ENCODE measurements at regions not wholly inside any gene's neighbourhood (a gene's known extent, or its start where the extent isn't known, plus 50 kb on each side); places are given as distances from the start of the nearest gene placed in this dataset.

DNA sequence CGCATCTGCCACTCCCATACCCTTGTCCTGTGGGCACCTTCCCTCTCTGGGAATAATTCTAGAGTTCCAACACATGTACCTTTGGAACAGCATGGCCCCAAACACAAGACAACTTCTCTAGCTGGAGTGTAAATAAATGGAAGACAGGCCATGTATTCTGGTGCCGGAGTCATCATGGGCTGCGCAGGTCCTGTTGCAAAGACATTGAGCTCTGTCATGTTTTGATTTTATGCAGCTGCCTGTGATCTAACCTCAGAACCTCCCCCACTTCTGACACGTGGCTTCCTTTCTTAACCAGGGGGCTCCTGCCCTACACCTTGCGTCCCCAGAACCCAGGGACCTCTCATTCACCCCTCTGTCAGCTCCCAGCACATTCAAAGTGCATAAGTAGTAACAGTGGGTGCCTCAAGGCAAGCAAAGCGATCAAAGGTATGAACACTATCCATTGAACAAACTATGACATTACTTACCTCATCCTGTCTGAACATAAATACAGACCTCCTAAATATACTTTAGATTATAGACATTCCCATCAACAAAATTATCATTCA, 219.9 kb downstream of the FGFR2 start:
- Histone ChIP-seq H3K36me3 (replicated peaks in 1 of 2; ENCODE audit: control insufficient read depth in 1 of 2, insufficient read depth in 2 of 2, low read length in 1 of 2) (no peaks in the 10 kb centered on the region), H3K79me2 (ENCODE audit: insufficient read depth) (no peaks in the 10 kb centered on the region), H4K20me1 (ENCODE audit: insufficient read depth) (no peaks in the 10 kb centered on the region), H3K9ac (no peak overlapping the region), H3K9me2 (no peaks in the 10 kb centered on the region), H3K4me3 (ENCODE audit: low read depth in 2 of 2, low read length in 1 of 2) (no peak overlapping the region), H3F3A (replicated peaks; ENCODE audit: insufficient read depth) (no peaks in the 10 kb centered on the region), H3K27ac (ENCODE audit: low read depth in 2 of 2, low read length in 1 of 2) (no peak overlapping the region), H3K4me2 (no peak overlapping the region), H3K9me3 (no peaks in the 10 kb centered on the region), H2AFZ (ENCODE audit: low read depth) (no peak overlapping the region), H3K27me3 (ENCODE audit: insufficient read depth) (no peaks in the 10 kb centered on the region), H3K4me1 (ENCODE audit: control insufficient read depth in 1 of 2, insufficient read depth in 2 of 2, low read depth in 1 of 2, low read length in 1 of 2) (peaks cover 0 to 10% of the 10 kb centered on the region in 2 experiments; a peak in 2 of 4 replicates)
- ChIA-PET POLR2A (no interaction called here), CTCF (no interaction called here)
- TF ChIP-seq TCF12 (IDR thresholded peaks at IDR 0.05), result no peak
- no peak for TF ChIP-seq YY1 (IDR thresholded peaks at IDR 0.05; ENCODE audit: low read depth)
- TF ChIP-seq GATA2 (CRISPR knock-in tag; IDR thresholded peaks at IDR 0.05), result no peak
- no peak for TF ChIP-seq IRF3 (IDR thresholded peaks at IDR 0.05; ENCODE audit: low read depth, low read length)
- no peak for TF ChIP-seq FOSL2 (IDR thresholded peaks at IDR 0.05; ENCODE audit: borderline replicate concordance, low read depth)
- no peak for TF ChIP-seq EZH2phosphoT487 (IDR thresholded peaks at IDR 0.05; ENCODE audit: borderline replicate concordance, low read depth)
- no peak for TF ChIP-seq RXRA (IDR thresholded peaks at IDR 0.05; ENCODE audit: borderline replicate concordance, low read depth)
- TF ChIP-seq RFX5 (IDR thresholded peaks at IDR 0.05; ENCODE audit: low read length), result no peak
- TF ChIP-seq TEAD4 (IDR thresholded peaks at IDR 0.05; ENCODE audit: borderline replicate concordance, insufficient read depth), result no peak
- TF ChIP-seq SIN3A (IDR thresholded peaks at IDR 0.05; ENCODE audit: borderline replicate concordance, low read depth, low read length), result no peak
- no peak for TF ChIP-seq RCOR1 (IDR thresholded peaks at IDR 0.05; ENCODE audit: low read length)
- TF ChIP-seq, protein P1, sequence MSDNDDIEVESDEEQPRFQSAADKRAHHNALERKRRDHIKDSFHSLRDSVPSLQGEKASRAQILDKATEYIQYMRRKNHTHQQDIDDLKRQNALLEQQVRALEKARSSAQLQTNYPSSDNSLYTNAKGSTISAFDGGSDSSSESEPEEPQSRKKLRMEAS (IDR thresholded peaks at IDR 0.05; ENCODE audit: low read depth), result no peak
- no peak for TF ChIP-seq NRF1 (IDR thresholded peaks at IDR 0.05; ENCODE audit: low read depth, low read length)
- no peak for TF ChIP-seq POLR2AphosphoS5 (IDR thresholded peaks at IDR 0.05; ENCODE audit: low read depth, low read length)
- no peak for TF ChIP-seq ELF1 (IDR thresholded peaks at IDR 0.05)
- no peak for TF ChIP-seq GABPA (IDR thresholded peaks at IDR 0.05; ENCODE audit: low read depth)
- WGBS (ENCODE audit: low lambda C conversion rate), result 39% methylated on average over 6 of the region's 6 CpGs
- peak; percentile 28 for DNase-seq

DNA sequence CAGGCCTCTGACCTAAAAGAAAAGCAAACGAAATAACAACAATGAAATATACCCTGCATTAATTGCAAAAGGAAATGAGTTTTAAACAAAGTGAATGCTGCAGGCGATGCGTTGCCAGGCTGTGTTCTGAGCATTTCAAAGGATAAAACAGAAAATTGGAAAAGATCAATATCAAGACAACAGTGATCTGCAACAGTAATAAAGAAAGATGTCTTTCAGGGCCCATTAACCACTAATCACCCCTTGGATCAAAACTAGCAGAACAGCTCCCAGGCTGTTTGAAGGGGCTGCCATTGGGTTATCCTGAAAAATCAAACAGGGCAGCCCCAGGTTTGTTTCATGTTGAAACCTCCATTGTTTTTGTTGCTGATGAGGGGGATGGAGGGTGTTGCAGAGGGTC, 219.2 kb downstream of the FGFR2 start:
- POLR2A ChIA-PET, result no interaction called here
- Histone ChIP-seq H3F3A (replicated peaks; ENCODE audit: insufficient read depth) (no peaks in the 10 kb centered on the region), H3K4me1 (ENCODE audit: control insufficient read depth in 1 of 2, insufficient read depth in 2 of 2, low read depth in 1 of 2, low read length in 1 of 2) (peaks cover 0 to 10% of the 10 kb centered on the region in 2 experiments; a peak in 2 of 4 replicates), H3K4me2 (no peak overlapping the region), H3K9me3 (no peaks in the 10 kb centered on the region), H3K4me3 (ENCODE audit: low read depth in 2 of 2, low read length in 1 of 2) (no peak overlapping the region), H2AFZ (ENCODE audit: low read depth) (no peak overlapping the region), H3K9ac (no peak overlapping the region), H3K36me3 (replicated peaks in 1 of 2; ENCODE audit: control insufficient read depth in 1 of 2, insufficient read depth in 2 of 2, low read length in 1 of 2) (no peaks in the 10 kb centered on the region), H3K79me2 (ENCODE audit: insufficient read depth) (no peaks in the 10 kb centered on the region), H3K9me2 (no peaks in the 10 kb centered on the region), H4K20me1 (ENCODE audit: insufficient read depth) (no peaks in the 10 kb centered on the region), H3K27me3 (ENCODE audit: insufficient read depth) (no peaks in the 10 kb centered on the region), H3K27ac (ENCODE audit: low read depth in 2 of 2, low read length in 1 of 2) (no peak overlapping the region; a peak in 1 of 4 replicates)
- TF ChIP-seq ZBTB33 (IDR thresholded peaks at IDR 0.05; ENCODE audit: borderline replicate concordance, low read depth), result no peak
- no peak for TF ChIP-seq JUND (IDR thresholded peaks at IDR 0.05)
- TF ChIP-seq GATA2 (CRISPR knock-in tag; IDR thresholded peaks at IDR 0.05), result peak; percentile 75
- no peak for TF ChIP-seq TAF1 (IDR thresholded peaks at IDR 0.05; ENCODE audit: borderline replicate concordance, low read depth, low read length)
- TF ChIP-seq EP300 (IDR thresholded peaks at IDR 0.05; ENCODE audit: borderline replicate concordance in 1 of 2, low read depth in 1 of 2, low read length in 1 of 2), result peak in 1 of 2 experiments; percentile 38; a peak in 1 of 4 replicates
- no peak for TF ChIP-seq FOXJ3 (CRISPR knock-in tag; IDR thresholded peaks at IDR 0.05)
- TF ChIP-seq MEF2A (IDR thresholded peaks at IDR 0.05; ENCODE audit: borderline replicate concordance, low read depth), result no peak
- DNase-seq, result peak; percentile 63
- 38% methylated on average over 3 of the region's 3 CpGs for WGBS (ENCODE audit: low lambda C conversion rate)
- CTCF ChIA-PET, result no interaction called here

Measured in SK-N-SH (cell line).